ENCODE measurements at regions not wholly inside any gene's neighbourhood (a gene's known extent, or its start where the extent isn't known, plus 50 kb on each side); places are given as distances from the start of the nearest gene placed in this dataset.
"Not testable (repeated sequence)": the region's sequence is repeated elsewhere in the genome, so short reads cannot be mapped to it uniquely, and the experiment has no call there.

GRCh38 chr6:80939898-80940297 is 812.6 kb downstream of the TENT5A start:
- intact Hi-C loops (cut with micrococcal nuclease): no loop called here

- intact Hi-C loops (cut with micrococcal nuclease): no loop called here
Measured at GRCh38 chr6:80939480-80939879, 813.0 kb downstream of the TENT5A start.

GRCh38 chr6:80938131-80938530 is 814.4 kb downstream of the TENT5A start:
- intact Hi-C loops (cut with micrococcal nuclease): no loop called here

GRCh38 chr6:80932359-80932758 is 820.1 kb downstream of the TENT5A start:
- intact Hi-C loops (cut with micrococcal nuclease): no loop called here

- intact Hi-C loops (cut with micrococcal nuclease): no loop called here
Measured at GRCh38 chr6:80930376-80930775, 822.1 kb downstream of the TENT5A start.

- intact Hi-C loops (cut with micrococcal nuclease): no loop called here
Measured at GRCh38 chr6:80923816-80924215, 817.3 kb downstream of the BCKDHB start.

- intact Hi-C loops (cut with micrococcal nuclease): no loop called here
Measured at GRCh38 chr6:80922916-80923455, 816.5 kb downstream of the BCKDHB start.

- intact Hi-C loops (cut with micrococcal nuclease): no loop called here
Measured at GRCh38 chr6:80921861-80922460, 815.5 kb downstream of the BCKDHB start.

- intact Hi-C loops (cut with micrococcal nuclease): no loop called here
Measured at GRCh38 chr6:80907831-80908230, 801.4 kb downstream of the BCKDHB start.

GRCh38 chr6:80903711-80904110 is 797.2 kb downstream of the BCKDHB start:
- intact Hi-C loops (cut with micrococcal nuclease): no loop called here

- intact Hi-C loops (cut with micrococcal nuclease): no loop called here
Measured at GRCh38 chr6:80886475-80886874, 780.0 kb downstream of the BCKDHB start.

GRCh38 chr6:80872951-80873308 is 766.5 kb downstream of the BCKDHB start:
- intact Hi-C loops (cut with micrococcal nuclease): no loop called here

- intact Hi-C loops (cut with micrococcal nuclease): no loop called here
Measured at GRCh38 chr6:80872199-80872950, 765.9 kb downstream of the BCKDHB start.

- intact Hi-C loops (cut with micrococcal nuclease): no loop called here
Measured at GRCh38 chr6:80862756-80863155, 756.3 kb downstream of the BCKDHB start.

GRCh38 chr6:80860107-80860506 is 753.6 kb downstream of the BCKDHB start:
- intact Hi-C loops (cut with micrococcal nuclease): no loop called here

- intact Hi-C loops (cut with micrococcal nuclease): not testable (repeated sequence)
Measured at GRCh38 chr6:80847973-80848372, 741.5 kb downstream of the BCKDHB start.

- intact Hi-C loops (cut with micrococcal nuclease): no loop called here
Measured at GRCh38 chr6:80832337-80832736, 725.9 kb downstream of the BCKDHB start.

- intact Hi-C loops (cut with micrococcal nuclease): no loop called here
Measured at GRCh38 chr6:80793411-80793810, 686.9 kb downstream of the BCKDHB start.

GRCh38 chr6:80792151-80792550 is 685.7 kb downstream of the BCKDHB start:
- intact Hi-C loops (cut with micrococcal nuclease): no loop called here

- intact Hi-C loops (cut with micrococcal nuclease): no loop called here
Measured at GRCh38 chr6:80789912-80790570, 683.6 kb downstream of the BCKDHB start.

GRCh38 chr6:80783271-80783670 is 676.8 kb downstream of the BCKDHB start:
- intact Hi-C loops (cut with micrococcal nuclease): not testable (repeated sequence)

- intact Hi-C loops (cut with micrococcal nuclease): no loop called here
Measured at GRCh38 chr6:80771941-80772340, 665.5 kb downstream of the BCKDHB start.
